OCI-LY1 (cell line): ENCODE measurements at regions not wholly inside any gene's neighbourhood (a gene's known extent, or its start where the extent isn't known, plus 50 kb on each side); places are given as distances from the start of the nearest gene placed in this dataset.

ENCODE experiments used
- H2AFZ ChIP-seq: fragments of 200-600 bp; sonication (generic), shearing (Covaris generic); 2 replicates; pipeline ENCODE4 v1.6.0; 2014; ENCODE audit warnings: antibody characterized with exemption, mild to moderate bottlenecking, low read length
- H3F3A ChIP-seq: fragments of 200-600 bp; sonication (generic), shearing (Covaris generic); 2 replicates; pipeline ENCODE4 v1.6.0; 2014; ENCODE audit warnings: mild to moderate bottlenecking, antibody characterized with exemption, low read length, moderate library complexity; ENCODE audit not compliant: insufficient read depth
- H3K27ac ChIP-seq: fragments of 200-600 bp; sonication (generic); 2 replicates; pipeline ENCODE4 v1.5.1; 2014; ENCODE audit warnings: low read length, mixed run types, mild to moderate bottlenecking, low read depth; ENCODE audit not compliant: poor library complexity, severe bottlenecking
- H3K27me3 ChIP-seq: fragments of 200-600 bp; sonication (generic); 2 replicates; pipeline ENCODE4 v1.6.0; 2014; ENCODE audit warnings: antibody characterized with exemption, mild to moderate bottlenecking, low read length, moderate library complexity; ENCODE audit not compliant: insufficient read depth
- H3K36me3 ChIP-seq: fragments of 200-600 bp; sonication (generic); 2 replicates; pipeline ENCODE4 v1.6.1; 2014; ENCODE audit warnings: mild to moderate bottlenecking, antibody characterized with exemption, low read length, moderate library complexity, mixed read lengths; ENCODE audit not compliant: insufficient read depth
- H3K4me1 ChIP-seq: fragments of 200-600 bp; sonication (generic); 2 replicates; pipeline ENCODE4 v1.5.1; 2014; ENCODE audit warnings: mild to moderate bottlenecking, low read length, moderate library complexity; ENCODE audit not compliant: insufficient read depth, severe bottlenecking
- H3K4me2 ChIP-seq: fragments of 200-600 bp; sonication (generic), shearing (Covaris generic); 2 replicates; pipeline ENCODE4 v1.6.1; 2014; ENCODE audit warnings: low read length
- H3K4me3 ChIP-seq: fragments of 200-600 bp; sonication (generic); 2 replicates; pipeline ENCODE4 v1.5.1; 2014; ENCODE audit warnings: low read length, low read depth, mild to moderate bottlenecking, mixed read lengths; ENCODE audit not compliant: poor library complexity, severe bottlenecking
- H3K79me2 ChIP-seq: fragments of 200-600 bp; shearing (Covaris generic); 2 replicates; pipeline ENCODE4 v1.6.1; 2016; ENCODE audit warnings: mixed run types, low read length, mixed read lengths; ENCODE audit not compliant: insufficient read depth
- H3K9ac ChIP-seq: fragments of 200-600 bp; sonication (generic), shearing (Covaris generic); 2 replicates; pipeline ENCODE4 v1.6.1; 2014; ENCODE audit warnings: mild to moderate bottlenecking, low read length, mixed read lengths
- H3K9me2 ChIP-seq: fragments of 200-600 bp; sonication (generic), shearing (Covaris generic); 2 replicates; pipeline ENCODE4 v1.6.1; 2014; ENCODE audit warnings: low read depth, mild to moderate bottlenecking, low read length, mixed read lengths
- H3K9me3 ChIP-seq: fragments of 200-600 bp; shearing (Covaris generic); 2 replicates; pipeline ENCODE4 v1.6.1; 2014; ENCODE audit warnings: low read length, mixed read lengths
- H4K20me1 ChIP-seq: fragments of 200-600 bp; sonication (generic), shearing (Covaris generic); 2 replicates; pipeline ENCODE4 v1.6.0; 2016; ENCODE audit warnings: mild to moderate bottlenecking, low read length; ENCODE audit not compliant: insufficient read depth
- CTCF ChIP-seq: fragments of 200-600 bp; sonication (generic), shearing (Covaris generic); IDR thresholded peaks from 2 replicates; pipeline ENCODE4 v1.5.1; 2017; ENCODE audit warnings: mild to moderate bottlenecking, antibody characterized with exemption, low read length, moderate library complexity, mixed read lengths
- EZH2 ChIP-seq: fragments of 200-600 bp; sonication (generic), shearing (Covaris generic); IDR thresholded peaks from 2 replicates; pipeline ENCODE4 v1.8.0; 2017; ENCODE audit warnings: borderline replicate concordance, mixed run types, mild to moderate bottlenecking, antibody characterized with exemption, low read length, moderate library complexity, mixed read lengths

- Histone ChIP-seq H3K36me3 (no peaks in the 10 kb centered on the region), H3K4me1 (no peaks in the 10 kb centered on the region), H2AFZ (no peak overlapping the region), H3K9me2 (no peaks in the 10 kb centered on the region), H3K27ac (no peak overlapping the region), H3K79me2 (no peaks in the 10 kb centered on the region), H3F3A (no peaks in the 10 kb centered on the region), H3K27me3 (no peaks in the 10 kb centered on the region), H3K9ac (no peak overlapping the region), H3K4me3 (no peak overlapping the region), H4K20me1 (no peaks in the 10 kb centered on the region), H3K4me2 (no peak overlapping the region), H3K9me3 (no peaks in the 10 kb centered on the region)
- TF ChIP-seq CTCF, result no peak
- TF ChIP-seq EZH2, result no peak
Measured at GRCh38 chr2:21944536-21944935, 820.8 kb downstream of the TDRD15 start.

DNA sequence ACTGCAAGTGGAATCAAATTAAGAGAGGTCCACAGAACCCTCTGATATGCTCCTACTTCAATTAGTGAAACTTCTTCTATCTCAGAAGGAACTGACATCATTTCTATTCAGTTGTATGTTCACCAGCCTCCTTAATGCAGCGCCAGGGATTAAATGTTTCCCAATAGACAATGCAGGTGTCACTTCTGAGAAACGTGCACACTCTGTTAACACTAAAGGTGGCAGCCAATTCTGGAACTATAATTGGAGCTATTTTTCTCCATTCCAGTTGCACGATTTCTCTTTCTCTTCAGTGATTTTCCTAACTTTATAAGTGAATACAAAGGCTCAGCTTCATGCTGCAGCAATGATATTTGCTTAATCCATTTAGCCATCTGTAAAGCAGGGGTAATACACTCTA is 821.9 kb downstream of the TDRD15 start:
- Histone ChIP-seq H3F3A (no peaks in the 10 kb centered on the region), H3K9me2 (no peaks in the 10 kb centered on the region), H3K27ac (no peak overlapping the region), H3K79me2 (no peaks in the 10 kb centered on the region), H4K20me1 (no peaks in the 10 kb centered on the region), H2AFZ (no peak overlapping the region), H3K4me1 (no peaks in the 10 kb centered on the region), H3K9ac (no peak overlapping the region), H3K4me2 (no peak overlapping the region), H3K27me3 (no peaks in the 10 kb centered on the region), H3K36me3 (no peaks in the 10 kb centered on the region), H3K4me3 (no peak overlapping the region), H3K9me3 (no peaks in the 10 kb centered on the region)
- TF ChIP-seq CTCF (no peak), EZH2 (no peak)

DNA sequence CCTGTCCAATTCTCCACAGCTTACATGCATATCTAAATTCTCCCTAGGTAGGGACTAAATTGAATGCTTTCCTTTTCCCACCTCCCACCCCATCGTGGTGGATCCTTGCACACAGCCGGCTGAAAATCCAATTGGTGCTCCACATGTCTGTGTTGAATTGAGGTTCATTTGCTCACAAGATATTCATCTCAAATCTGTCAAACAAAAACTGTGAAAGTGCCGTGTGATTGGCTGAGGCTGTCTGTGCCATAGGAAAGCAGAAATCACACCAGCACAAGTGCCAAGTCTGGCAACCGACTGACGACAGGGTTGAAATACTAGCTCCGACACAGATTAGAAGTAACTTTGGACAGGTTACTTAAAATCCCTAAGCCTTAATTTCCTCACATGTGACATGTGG is 823.3 kb downstream of the TDRD15 start:
- Histone ChIP-seq H3K4me2 (no peak overlapping the region), H3K9me2 (no peaks in the 10 kb centered on the region), H4K20me1 (no peaks in the 10 kb centered on the region), H3K36me3 (no peaks in the 10 kb centered on the region), H3K9ac (no peak overlapping the region), H2AFZ (no peak overlapping the region), H3K9me3 (no peaks in the 10 kb centered on the region), H3K27me3 (no peaks in the 10 kb centered on the region), H3F3A (no peaks in the 10 kb centered on the region), H3K4me3 (no peak overlapping the region), H3K4me1 (no peaks in the 10 kb centered on the region), H3K27ac (no peak overlapping the region), H3K79me2 (no peaks in the 10 kb centered on the region)
- TF ChIP-seq CTCF (no peak), EZH2 (no peak)
